Adrenal gland (tissue), 9 donors: ENCODE measurements at regions not wholly inside any gene's neighbourhood (a gene's known extent, or its start where the extent isn't known, plus 50 kb on each side); places are given as distances from the start of the nearest gene placed in this dataset.

Experiments
- DNase-seq, 7 donors: peaks; one replicate each; pipeline ENCODE4 v3.0.0-alpha.2; 2019 to 2020
- H3K27ac ChIP-seq, 5 donors: fragments of 200-600 bp; sonication (generic) in 4 of 5; 1 replicate in 3 of 5; 2 replicates in 2 of 5; pipeline versions ENCODE4 v1.5.1 to v1.8.0; 2016 to 2020; ENCODE audit warnings: mild to moderate bottlenecking in 1 of 5
- H3K27me3 ChIP-seq: fragments of 200-600 bp; 2 replicates; pipeline ENCODE4 v1.8.0; 2021
- H3K36me3 ChIP-seq, 2 donors: fragments of 200-600 bp; replicated peaks in 1 of 2; 1 replicate in 1 of 2; 2 replicates in 1 of 2; pipeline versions ENCODE4 v1.5.1 to v1.8.0; 2018 to 2022
- H3K4me1 ChIP-seq, 2 donors: fragments of 200-600 bp; replicated peaks in 1 of 2; 1 replicate in 1 of 2; 2 replicates in 1 of 2; pipeline versions ENCODE4 v1.5.1 to v1.8.0; 2018 to 2021
- H3K4me3 ChIP-seq, 4 donors: fragments of 200-600 bp; sonication (generic) in 3 of 4; one replicate each; pipeline ENCODE4 v1.5.1; 2016 to 2018
- H3K9me3 ChIP-seq, 3 donors: fragments of 200-600 bp; sonication (generic) in 1 of 3; replicated peaks in 1 of 3; 1 replicate in 2 of 3; 2 replicates in 1 of 3; pipeline versions ENCODE4 v1.5.1 to v1.8.0; 2016 to 2021
- POLR2A ChIP-seq, 2 donors: fragments of 450-650 bp; IDR thresholded peaks; one replicate each; pipeline ENCODE4 v1.6.1; 2017; ENCODE audit warnings: antibody characterized with exemption in 2 of 2, mild to moderate bottlenecking in 2 of 2, moderate library complexity in 1 of 2
- WGBS, 4 donors: extraction: QIAGEN DNeasy Blood & Tissue Kit in 2 of 4; methylation state at CpG; one replicate each; pipeline versions ENCODE4 v1.1.5 to v1.1.7; 2013 to 2017; 5-methylcytosine and 5-hydroxymethylcytosine counted together
- intact Hi-C, 2 donors: fragments of 100-400 bp; cut with DNase I; formaldehyde crosslinking; loops; one replicate each; pipeline versions ENCODE4 v1.14.1 to v1.15.0; 2022 to 2023
- TF ChIP-seq, protein P1 (sequence below), 6 experiments: fragments of 450-650 bp in 4 of 6; fragments of 200-600 bp in 2 of 6; sonication (generic) in 1 of 6; IDR thresholded peaks; 1 replicate in 5 of 6; 2 replicates in 1 of 6; pipeline versions ENCODE4 v1.5.1 to v1.8.0; 2016 to 2021; ENCODE audit warnings: antibody characterized with exemption in 6 of 6, mild to moderate bottlenecking in 2 of 6, moderate library complexity in 1 of 6
- donor health status: healthy with polysubstance abuse.
- donor health status: Bipolar disorder and iron deficiency.
- donor health status: DM: yes; HTN: yes; CAD: no.
- donor health status: DM: no; HTN: no; CAD: no.
- donor health status: DM: no; HTN: no; CAD: no.

DNA sequence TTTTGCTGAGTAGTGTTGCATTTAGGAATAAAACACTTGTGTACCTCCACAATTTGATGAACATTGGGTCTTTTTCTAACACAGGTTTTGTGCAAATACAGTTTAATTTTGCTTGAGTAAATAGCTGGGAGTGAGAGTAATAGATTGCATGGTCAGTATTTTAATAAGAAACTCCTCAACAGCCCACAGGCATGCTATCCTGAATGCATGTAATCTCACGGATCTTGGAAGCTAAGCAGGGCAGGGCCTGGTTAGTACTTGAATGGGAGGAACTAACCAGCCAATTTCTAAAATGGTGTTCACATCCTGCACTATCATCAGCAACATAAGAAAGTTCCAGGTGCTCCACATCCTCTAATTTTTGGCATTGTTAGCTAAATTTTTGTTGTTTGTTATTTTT is 685.4 kb upstream of the MBL2 start:
- H3K4me3 ChIP-seq: no peak overlapping the region
- H3K36me3 ChIP-seq: no peaks in the 10 kb centered on the region
- no peak for DNase-seq
- peaks cover 0 to 6% (median 0%) of the 10 kb centered on the region in 3 donors for H3K9me3 ChIP-seq
- H3K27ac ChIP-seq: no peak overlapping the region
- H3K27me3 ChIP-seq: no peaks in the 10 kb centered on the region
- 79 to 93% (median 83%) methylated on average over 1 of the region's 1 CpG for WGBS, 4 donors
- intact Hi-C loops: no loop called here
- H3K4me1 ChIP-seq: no peaks in the 10 kb centered on the region
- TF ChIP-seq, protein P1, sequence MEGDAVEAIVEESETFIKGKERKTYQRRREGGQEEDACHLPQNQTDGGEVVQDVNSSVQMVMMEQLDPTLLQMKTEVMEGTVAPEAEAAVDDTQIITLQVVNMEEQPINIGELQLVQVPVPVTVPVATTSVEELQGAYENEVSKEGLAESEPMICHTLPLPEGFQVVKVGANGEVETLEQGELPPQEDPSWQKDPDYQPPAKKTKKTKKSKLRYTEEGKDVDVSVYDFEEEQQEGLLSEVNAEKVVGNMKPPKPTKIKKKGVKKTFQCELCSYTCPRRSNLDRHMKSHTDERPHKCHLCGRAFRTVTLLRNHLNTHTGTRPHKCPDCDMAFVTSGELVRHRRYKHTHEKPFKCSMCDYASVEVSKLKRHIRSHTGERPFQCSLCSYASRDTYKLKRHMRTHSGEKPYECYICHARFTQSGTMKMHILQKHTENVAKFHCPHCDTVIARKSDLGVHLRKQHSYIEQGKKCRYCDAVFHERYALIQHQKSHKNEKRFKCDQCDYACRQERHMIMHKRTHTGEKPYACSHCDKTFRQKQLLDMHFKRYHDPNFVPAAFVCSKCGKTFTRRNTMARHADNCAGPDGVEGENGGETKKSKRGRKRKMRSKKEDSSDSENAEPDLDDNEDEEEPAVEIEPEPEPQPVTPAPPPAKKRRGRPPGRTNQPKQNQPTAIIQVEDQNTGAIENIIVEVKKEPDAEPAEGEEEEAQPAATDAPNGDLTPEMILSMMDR (IDR thresholded peaks at IDR 0.05): no peak
- TF ChIP-seq POLR2A (IDR thresholded peaks at IDR 0.05): no peak

DNA sequence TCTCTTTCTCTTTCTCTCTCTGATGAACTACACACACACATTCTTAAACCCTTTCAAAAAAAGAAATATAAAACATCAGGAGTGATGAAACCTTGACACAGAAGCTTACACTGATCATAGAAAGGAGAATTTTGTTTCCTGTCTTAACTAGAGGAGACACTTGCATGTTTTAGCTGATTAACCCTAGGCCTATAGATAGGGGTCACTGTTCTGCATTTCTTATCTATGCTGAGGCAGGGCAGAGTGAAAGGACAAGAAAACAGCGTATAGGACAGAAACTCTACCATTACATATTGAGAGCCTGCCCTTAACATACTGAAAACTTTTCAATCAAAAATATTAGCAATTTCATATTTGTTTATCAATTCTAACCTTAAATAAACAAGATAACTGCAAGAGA is 680.6 kb upstream of the MBL2 start:
- Histone ChIP-seq H3K36me3 (no peaks in the 10 kb centered on the region), H3K4me3 (no peak overlapping the region), H3K27me3 (no peaks in the 10 kb centered on the region), H3K9me3 (peaks cover 0 to 6% (median 0%) of the 10 kb centered on the region in 3 donors), H3K27ac (no peak overlapping the region), H3K4me1 (no peaks in the 10 kb centered on the region)
- intact Hi-C loops: no loop called here
- no peak for DNase-seq
- 66 to 80% (median 68%) methylated on average over 1 of the region's 1 CpG for WGBS, 4 donors
- TF ChIP-seq POLR2A (IDR thresholded peaks at IDR 0.05): no peak
- TF ChIP-seq, protein P1 (IDR thresholded peaks at IDR 0.05): no peak

DNA sequence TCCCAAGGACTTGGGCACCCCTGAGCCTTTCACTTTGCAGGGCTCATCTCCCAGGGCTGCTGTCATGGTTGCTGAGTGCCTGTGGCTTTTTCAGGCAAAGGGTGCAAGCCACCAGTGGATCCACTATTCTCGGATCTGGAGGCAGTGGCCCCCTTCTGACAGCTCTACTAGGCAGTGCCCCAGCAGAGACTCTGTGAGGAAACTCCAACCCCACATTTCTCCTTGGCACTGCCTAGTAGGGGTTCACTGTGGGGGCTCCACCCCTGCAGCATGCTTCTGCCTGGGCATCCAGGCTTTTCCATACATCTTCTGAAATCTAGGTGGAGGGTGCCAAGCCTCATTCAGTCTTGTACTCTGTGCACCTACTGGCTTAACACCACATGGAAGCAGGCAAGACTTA is 675.0 kb upstream of the MBL2 start:
- Histone ChIP-seq H3K4me3 (no peak overlapping the region), H3K4me1 (no peaks in the 10 kb centered on the region), H3K9me3 (no peaks in the 10 kb centered on the region), H3K27me3 (no peaks in the 10 kb centered on the region), H3K27ac (no peak overlapping the region), H3K36me3 (no peaks in the 10 kb centered on the region)
- WGBS, 4 donors: 56 to 89% (median 62%) methylated on average over 1 of the region's 1 CpG
- intact Hi-C loops: no loop called here
- TF ChIP-seq, protein P1 (IDR thresholded peaks at IDR 0.05): no peak
- no peak for TF ChIP-seq POLR2A (IDR thresholded peaks at IDR 0.05)
- no peak for DNase-seq

DNA sequence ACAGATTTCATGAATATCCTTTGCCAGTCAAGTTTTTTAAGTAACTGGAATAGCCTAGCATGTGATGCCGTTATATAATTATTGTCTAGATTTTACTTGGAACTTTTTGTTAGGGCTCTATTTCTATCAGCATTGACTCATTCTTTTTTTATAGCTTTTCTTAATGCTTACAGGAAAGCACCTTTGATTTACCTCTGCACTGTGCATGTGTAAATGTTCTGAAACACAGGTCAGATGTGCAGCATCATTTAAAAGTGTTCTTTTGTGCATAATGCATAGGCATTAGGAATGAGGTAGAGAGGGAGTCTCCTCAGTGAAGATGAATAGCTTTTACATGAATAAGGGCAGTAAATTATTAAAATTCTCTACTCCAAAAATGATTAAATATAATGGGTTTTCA is 669.3 kb upstream of the MBL2 start:
- Histone ChIP-seq H3K27me3 (no peaks in the 10 kb centered on the region), H3K36me3 (no peaks in the 10 kb centered on the region), H3K9me3 (no peaks in the 10 kb centered on the region), H3K4me1 (no peaks in the 10 kb centered on the region), H3K4me3 (no peak overlapping the region), H3K27ac (no peak overlapping the region)
- no peak for DNase-seq
- WGBS, 4 donors: 90 to 93% (median 91%) methylated on average over 1 of the region's 1 CpG
- intact Hi-C loops: no loop called here
- TF ChIP-seq POLR2A (IDR thresholded peaks at IDR 0.05): no peak
- TF ChIP-seq, protein P1 (IDR thresholded peaks at IDR 0.05): no peak
